SHP77 (cell line): ENCODE measurements at regions not wholly inside any gene's neighbourhood (a gene's known extent, or its start where the extent isn't known, plus 50 kb on each side); places are given as distances from the start of the nearest gene placed in this dataset.
"Not testable (repeated sequence)": the region's sequence is repeated elsewhere in the genome, so short reads cannot be mapped to it uniquely, and the experiment has no call there.

Source experiments
- DNase-seq, 2 experiments: peaks; one replicate each; lab custom pipeline; 2025; lab: John Stamatoyannopoulos, UW

DNA sequence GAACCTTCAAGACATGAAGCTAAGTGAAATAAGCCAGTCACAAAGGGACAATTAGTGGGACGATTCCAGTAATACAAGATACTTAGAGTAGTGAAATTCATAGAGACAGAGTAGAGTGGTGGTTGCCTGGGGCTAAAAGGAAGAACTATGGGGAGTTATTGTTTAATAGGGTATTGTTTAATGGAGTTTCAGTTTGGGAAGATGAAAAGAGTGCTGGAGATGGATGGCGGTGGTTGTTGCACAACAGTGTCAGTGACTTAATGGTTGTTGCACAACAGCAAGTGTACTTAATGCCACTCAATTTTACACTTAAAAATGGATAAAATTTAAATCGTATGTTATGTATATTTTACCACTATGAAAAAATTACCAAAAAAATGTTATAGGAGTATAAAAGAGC lies 209.7 kb upstream of the TENT5A start:
- DNase-seq, result no peak

GRCh38 chr6:81950877-81951276 lies 198.4 kb upstream of the TENT5A start:
- DNase-seq, result no peak

DNA sequence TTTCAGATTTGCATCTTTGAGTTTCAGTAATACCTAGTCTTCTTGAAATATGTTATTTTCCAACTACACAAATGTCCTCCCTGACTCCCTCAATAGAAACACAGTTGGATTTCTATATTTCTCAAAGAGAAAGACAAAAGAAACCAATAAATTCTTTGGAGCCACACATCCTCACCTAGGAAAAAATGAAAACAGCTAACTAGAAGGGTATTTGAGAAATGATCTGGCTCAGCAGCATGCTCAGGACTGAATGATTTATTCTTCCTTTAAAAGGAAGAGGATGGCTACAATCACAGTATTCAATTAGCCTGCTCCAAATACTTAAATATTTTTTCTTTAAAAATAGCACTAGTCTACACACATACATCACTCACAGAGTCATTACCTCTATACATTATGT lies 196.4 kb upstream of the TENT5A start:
- DNase-seq, result no peak

DNA sequence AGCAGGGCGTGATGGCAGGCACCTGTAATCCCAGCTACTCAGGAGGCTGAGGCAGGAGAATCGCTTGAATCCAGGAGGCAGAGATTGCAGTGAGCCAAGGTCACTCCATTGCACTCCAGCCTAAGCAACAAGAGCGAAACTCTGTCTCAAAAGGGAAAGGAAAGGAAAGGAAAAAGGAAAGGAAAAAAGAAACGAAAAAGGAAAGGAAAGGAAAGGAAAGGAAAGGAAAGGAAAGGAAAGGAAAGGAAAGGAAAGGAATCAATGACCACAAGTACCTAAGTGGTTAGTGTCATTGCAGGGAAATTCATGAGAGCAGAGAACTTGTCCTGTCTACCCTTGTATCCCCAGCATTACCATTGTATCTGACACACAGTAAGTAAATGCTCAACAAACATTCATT lies 195.7 kb upstream of the TENT5A start:
- DNase-seq, result not testable (repeated sequence)

- DNase-seq, result no peak
These were observed 192.2 kb upstream of the TENT5A start for GRCh38 chr6:81944661-81945060.

DNA sequence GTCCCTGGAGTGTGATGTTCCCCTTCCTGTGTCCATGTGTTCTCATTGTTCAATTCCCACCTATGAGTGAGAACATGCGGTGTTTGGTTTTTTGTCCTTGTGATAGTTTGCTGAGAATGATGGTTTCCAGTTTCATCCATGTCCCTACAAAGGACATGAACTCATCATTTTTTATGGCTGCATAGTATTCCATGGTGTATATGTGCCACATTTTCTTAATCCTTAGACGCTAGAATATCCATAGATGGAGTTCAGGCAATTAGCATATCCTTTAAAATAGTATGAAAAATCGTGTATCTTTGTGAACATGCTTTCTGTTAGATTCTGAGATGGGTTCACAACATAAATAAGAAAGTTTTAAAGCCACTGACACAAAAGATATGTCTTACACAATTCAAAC lies 190.4 kb upstream of the TENT5A start:
- not testable (repeated sequence) for DNase-seq

- DNase-seq, result no peak
These were observed 189.5 kb upstream of the TENT5A start for GRCh38 chr6:81942067-81942370.

DNA sequence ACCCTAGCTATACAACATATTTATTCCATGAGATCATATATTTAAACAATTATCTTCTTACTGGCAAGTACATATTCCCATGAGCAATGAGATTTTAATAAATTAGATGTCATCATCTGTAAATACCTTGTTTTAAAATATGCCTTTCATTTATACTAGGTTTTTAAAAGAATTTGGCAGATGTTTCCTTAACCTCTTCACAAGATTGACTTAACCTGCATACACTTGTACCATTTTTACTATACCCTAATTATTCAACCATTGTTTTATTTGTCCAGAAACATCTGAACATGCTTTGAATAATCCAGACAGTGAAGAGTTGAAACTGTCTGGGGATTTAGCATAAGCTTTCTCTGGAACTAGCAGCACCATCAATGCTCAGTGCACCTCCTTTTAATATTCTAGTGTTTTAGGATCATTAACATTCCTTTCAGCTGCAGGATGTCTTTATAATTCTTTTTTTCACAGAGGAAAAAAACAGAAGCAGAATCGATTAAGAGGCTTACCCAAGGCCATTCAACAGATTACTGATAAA lies 188.0 kb upstream of the TENT5A start:
- no peak for DNase-seq

DNA sequence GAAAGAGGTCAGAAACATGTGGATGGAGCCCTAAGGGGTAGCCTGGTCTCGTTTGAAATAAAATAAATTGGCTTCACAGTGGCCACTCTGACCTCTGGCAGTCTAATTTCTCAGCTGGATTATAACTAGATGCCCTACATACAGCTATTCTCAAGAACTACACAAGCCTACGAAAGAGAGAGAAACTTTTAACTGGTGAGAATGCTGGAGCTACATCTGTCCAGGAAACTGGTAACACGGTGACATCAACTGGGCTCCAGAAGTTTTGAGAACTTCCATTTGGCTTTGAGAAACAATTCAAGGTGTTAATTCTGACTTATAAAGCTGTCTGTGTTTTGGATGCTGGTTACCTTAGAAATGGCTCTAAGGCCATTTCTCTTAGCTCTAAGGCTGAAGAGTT lies 187.3 kb upstream of the TENT5A start:
- DNase-seq, result no peak

DNA sequence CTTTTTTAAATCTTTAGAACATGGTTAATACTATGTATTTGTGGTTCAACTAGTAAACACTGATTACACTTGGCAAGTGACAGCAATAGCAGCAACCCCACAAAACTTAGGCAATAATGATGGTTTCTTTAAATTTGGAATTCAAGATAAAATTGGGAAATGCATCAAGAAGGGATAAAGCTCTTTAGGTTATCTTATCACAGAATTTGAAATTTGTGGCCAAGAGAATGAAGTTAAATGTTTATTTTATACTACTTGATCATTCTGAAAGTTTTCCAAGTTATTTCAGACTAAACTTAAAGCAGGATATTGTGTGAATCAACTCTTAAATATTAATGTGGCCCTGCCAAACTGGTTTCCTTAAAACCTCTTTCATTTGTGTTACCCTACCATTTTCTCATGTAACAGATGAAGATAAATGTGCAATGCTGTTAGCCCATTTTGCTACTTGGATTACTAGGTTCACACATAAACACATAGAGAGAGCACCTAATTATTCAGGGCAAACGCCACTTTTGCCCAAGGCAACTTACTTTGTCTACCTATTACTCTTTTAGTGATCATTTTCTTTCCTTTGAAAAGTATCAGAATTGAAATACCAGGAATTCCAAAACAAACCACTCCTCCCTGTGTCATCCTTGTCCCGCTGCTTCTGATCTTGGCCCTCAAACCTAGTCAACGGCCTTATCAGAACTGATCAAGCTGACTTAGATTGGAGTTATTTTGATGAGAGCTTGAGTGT lies 186.7 kb upstream of the TENT5A start:
- no peak for DNase-seq

DNA sequence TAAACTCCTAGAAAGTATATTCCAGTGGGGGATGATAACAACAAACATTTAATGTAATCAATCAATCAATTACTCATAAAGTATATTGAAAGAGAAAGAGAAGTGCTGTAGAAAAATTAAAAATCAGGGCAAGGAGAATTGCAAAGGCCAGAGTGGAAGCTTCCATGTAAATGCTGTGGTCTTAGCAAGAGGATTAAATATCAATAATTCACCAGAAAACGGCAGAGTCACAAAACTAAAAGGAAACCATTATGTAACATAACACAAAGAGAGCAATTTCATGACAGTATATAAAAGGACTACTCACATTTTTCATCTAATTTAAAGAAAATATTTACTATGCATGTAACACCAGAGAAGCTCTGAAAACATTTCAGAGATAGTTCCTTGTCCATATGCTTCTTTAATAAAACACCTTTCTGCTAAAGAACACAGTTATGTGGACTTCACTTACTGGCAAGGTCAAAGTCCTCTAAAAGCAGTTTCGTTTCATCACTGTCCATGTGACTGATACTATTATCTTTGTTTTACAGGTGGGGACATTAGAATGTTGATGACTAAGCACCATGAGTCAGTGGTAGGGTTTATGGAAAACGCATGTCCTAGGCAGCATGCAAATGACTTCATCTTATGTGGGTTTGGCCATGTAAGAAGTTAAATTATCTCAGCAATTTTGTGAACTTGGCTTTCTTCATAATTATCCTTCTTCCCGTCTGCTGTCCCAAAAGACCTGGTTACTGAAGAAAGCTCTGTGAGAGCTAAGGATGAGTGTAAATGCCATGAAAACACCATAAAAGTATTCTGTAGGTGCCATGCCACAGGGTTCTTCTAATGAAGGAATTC lies 185.8 kb upstream of the TENT5A start:
- DNase-seq, result no peak

GRCh38 chr6:81937296-81937937 lies 184.9 kb upstream of the TENT5A start:
- no peak for DNase-seq

DNA sequence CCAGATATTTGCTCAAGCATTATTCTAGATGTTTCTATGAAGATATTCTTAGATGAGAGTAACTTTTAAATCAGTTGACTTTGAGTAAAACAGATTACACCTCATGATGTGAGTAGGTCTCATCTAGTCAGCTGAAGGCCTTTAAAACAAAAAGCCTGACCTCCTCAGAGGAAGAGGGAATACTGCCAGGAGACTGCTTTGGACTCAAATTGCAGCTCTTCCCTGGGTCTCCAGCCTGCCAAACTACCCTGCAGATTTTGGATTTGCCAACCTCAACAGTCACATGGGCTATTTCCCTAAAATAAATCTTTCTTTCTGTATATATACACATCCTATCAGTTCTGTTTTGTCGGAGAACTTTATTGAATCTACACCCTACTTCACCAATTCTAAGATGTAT lies 182.5 kb upstream of the TENT5A start:
- no peak for DNase-seq

DNA sequence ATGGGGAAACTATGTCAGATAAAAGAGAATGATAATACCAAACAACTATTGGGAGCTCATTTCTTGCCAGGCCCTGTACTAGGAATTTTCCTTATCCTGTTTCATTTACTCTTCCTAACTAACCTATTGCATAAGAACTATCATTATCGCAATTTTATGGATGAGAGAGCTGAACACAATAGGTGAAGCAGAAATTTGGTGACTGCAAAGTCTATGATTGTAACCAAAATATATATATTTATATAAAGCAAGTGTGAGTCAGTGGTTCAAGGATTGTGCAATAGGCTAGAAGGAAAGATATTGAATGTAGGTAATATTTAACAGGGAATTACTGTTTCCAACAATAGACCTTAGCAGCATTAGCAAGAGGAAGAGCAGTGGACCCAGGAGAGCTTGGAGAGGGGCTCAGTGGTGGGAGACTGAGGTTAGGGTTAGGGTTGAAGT lies 181.1 kb upstream of the TENT5A start:
- no peak for DNase-seq

- no peak for DNase-seq
These were observed 180.6 kb upstream of the TENT5A start for GRCh38 chr6:81933089-81933488.

DNA sequence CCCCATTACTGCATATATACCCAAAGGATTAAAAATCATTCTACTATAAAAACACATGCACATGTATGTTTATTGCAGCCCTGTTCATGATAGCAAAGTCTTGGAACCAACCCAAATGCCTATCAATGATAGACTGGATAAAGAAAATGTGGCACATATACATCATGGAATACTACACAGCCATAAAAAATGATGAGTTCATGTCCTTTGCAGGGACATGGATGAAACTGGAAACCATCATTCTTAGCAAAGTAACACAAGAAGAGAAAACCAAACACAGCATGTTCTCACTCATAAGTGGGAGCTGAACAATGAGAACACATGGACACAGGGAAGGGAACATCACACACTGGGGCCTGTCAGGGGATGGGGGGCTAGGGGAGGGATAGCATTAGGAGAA lies 180.0 kb upstream of the TENT5A start:
- DNase-seq, result not testable (repeated sequence)

- DNase-seq, result no peak
These were observed 177.3 kb upstream of the TENT5A start for GRCh38 chr6:81929828-81930227.

DNA sequence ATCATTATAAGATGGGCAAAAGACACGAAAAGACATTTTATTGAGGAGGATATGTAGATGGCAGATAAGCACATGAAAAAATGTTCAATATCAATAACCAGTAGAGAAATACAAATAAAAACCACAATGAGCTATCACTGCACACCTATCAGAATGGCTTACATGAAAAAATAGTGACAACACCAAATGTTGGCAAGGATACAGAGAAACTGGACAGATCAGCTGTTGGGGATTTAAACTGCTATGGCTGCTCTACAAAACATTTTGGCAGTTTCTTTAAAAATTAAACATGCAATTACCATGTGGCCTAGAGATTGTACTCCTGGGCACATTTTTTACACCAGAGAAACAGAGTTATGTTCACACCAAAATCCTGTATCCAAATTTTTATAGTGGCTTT lies 172.7 kb upstream of the TENT5A start:
- no peak for DNase-seq

GRCh38 chr6:81909981-81910900 lies 157.8 kb upstream of the TENT5A start:
- DNase-seq, result no peak

- DNase-seq, result no peak
These were observed 156.7 kb upstream of the TENT5A start for GRCh38 chr6:81909162-81909561.

DNA sequence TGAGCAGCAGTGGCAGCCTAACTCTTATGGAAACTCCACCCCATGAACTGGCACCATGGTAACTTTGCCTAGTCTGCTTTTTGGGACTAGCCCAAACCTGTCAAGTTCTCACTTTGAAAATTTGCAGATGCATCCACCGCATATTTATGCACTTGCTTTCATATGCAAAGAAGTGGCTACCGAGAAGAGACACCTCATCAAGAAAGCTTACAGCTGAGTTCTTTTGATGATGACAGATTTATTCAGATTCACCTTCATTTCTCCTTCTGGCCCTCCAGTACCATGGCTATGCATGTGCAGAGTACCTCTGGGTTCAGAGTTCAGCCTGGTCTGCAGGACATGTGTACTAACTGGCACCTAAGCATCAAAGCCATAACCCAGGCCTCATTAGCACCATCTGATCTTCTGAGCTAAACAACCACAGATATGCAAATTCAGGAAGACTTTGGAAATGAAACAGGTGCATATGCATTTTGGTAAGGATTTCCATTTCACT lies 154.3 kb upstream of the TENT5A start:
- DNase-seq, result no peak

DNA sequence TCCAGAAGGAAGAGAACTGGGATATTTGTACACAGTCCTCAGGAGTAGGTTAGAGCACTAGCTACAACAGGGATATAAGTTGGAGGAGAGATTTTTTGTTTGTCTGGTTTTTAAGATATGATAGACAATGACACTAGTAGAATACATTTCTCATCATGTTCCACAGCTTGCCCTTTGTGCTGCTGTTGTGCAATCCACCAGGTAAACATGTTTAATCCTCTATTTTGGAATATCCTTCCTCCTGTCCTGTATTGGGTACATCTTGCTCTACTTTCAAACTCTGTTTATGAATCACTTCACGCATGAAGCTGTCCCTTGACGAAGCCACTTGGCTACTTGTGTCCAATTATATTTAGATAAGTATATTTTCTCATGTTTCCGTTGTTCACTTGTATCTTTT lies 153.6 kb upstream of the TENT5A start:
- no peak for DNase-seq
